GM21390 (cell line): ENCODE measurements at regions not wholly inside any gene's neighbourhood (a gene's known extent, or its start where the extent isn't known, plus 50 kb on each side); places are given as distances from the start of the nearest gene placed in this dataset.

Experiments used
- ATAC-seq: cut with Tn5 transposase; IDR thresholded peaks from one replicate; pipeline ENCODE4 v1.9.1; 2021; ENCODE audit not compliant: unreplicated experiment

GRCh38 chr9:71590362-71590761, 178.0 kb downstream of the CEMIP2 start:
- ATAC-seq = no peak

DNA sequence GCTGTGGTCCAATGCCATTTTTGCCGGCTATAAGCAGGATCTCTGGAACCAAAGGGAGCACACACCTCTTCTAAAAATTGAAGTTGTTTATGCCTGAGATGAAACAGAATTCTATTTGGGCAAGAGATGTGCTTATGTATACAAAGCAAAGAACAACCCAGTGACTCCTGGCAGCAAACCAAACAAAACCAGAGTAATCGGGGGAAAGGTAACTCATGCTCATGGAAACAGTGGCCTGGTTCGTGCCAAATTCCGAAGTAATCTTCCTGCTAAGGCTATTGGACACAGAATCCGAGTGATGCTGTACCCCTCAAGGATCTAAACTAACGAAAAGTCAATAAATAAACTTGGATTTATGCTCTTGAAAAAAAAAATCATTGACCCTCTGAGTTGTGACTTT, 178.7 kb downstream of the CEMIP2 start:
- ATAC-seq = no peak

- no peak for ATAC-seq
Measured at GRCh38 chr9:71587576-71588362, 180.5 kb downstream of the CEMIP2 start.

GRCh38 chr9:71583792-71584191, 184.5 kb downstream of the CEMIP2 start:
- ATAC-seq = no peak

DNA sequence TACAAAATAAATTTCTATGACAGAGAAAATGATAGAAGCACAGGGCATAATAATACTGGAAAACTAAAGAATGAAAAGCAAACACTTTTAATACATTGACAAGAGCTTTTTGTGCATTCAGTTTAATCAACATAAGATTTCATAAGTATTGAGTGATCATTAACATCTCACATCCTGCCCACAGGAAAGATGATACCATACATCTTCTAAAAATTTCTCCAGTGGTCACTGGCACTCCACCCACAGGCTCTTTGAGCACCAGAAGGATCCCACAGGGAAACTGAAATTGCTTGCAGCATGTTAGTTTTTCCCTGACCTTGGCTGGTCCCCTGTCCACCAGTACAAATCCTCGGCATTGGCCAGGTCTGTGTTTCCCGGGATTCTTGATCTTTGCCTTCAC, 186.0 kb downstream of the CEMIP2 start:
- no peak for ATAC-seq

- ATAC-seq = no peak
Measured at GRCh38 chr9:71581101-71581500, 187.2 kb downstream of the CEMIP2 start.

GRCh38 chr9:71571186-71571585, 197.1 kb downstream of the CEMIP2 start:
- ATAC-seq = no peak

GRCh38 chr9:71567890-71568289, 200.4 kb downstream of the CEMIP2 start:
- ATAC-seq = no peak

DNA sequence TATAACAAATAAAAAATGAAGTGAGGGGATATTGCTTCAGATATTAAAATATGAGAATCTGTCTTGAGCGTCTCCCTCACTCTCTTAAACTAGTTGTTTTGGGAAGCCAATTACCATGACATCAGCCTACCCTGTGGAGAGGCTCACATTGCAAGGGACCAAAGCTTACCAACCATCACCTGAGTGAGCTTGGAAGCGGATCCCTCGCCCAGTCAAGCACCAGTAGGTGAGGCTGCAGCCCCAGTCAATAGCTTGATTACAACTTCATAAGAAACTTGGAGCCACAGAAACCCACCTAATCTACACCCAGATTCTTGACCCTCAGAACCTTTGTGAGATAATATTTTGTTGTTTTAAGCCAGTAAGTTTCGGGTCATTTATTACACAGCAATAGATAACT, 206.2 kb downstream of the CEMIP2 start:
- ATAC-seq = no peak

DNA sequence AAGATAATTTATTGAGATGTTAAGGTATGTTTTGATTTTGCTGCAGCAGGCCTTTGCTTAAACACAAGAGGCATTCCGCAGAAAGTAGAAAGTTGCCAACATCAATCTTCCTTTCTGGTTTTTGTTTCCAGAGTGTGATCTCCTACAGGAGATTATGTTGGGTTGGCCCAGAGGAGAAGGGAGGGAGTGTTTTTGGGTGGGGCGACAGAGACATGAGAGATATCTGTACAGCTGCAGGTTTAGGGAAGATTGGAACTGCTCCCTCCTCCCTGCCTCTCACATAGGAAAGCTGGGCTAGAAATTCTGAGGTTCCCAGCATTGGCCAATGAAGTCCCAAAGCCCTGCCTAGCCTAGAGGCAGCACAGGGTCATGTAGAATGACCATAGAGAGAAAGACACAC, 211.0 kb downstream of the CEMIP2 start:
- no peak for ATAC-seq

DNA sequence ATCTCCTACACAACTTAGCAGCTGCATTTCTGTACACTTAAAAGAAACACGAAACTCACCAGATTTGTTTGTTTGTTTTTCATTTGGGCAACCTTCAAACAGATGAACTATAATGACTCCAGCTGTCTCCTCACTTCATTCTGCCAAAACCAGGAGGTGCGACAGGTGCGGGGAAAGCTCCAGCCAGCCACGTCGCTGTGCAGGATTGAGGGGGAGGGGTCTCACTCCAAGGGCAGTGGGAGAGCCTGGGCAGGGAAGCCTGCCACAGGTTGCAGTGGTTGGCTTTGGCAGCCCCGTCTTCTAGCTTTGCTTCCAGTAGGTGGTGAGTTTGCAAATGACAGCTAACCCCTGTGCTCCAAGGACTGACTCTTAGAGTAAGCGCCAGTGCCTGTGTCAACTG, 215.8 kb downstream of the CEMIP2 start:
- ATAC-seq = no peak

- ATAC-seq = peak; percentile 85
Measured at GRCh38 chr9:71549023-71549422, 219.3 kb downstream of the CEMIP2 start.

DNA sequence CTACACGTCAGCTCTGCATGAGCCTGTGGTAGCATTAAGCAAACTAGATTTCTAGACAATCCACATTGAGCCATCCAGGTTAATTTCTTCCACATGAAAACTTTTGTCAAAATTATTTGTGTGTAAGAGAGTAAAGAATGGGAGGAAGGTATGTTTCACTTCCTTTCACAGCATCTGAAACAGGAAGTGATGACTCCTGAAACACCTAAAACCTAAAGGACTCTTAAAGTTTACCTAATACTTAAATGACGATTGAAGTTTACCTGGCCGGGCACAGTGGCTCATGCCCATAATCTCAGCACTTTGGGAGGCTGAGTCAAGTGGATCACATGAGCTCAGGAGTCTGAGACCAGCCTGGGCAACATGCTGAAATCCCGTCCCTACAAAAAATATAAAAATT, 223.8 kb downstream of the CEMIP2 start:
- no peak for ATAC-seq

- no peak for ATAC-seq
Measured at GRCh38 chr9:71541436-71541835, 226.9 kb downstream of the CEMIP2 start.

- ATAC-seq = no peak
Measured at GRCh38 chr9:71524996-71525580, 243.2 kb downstream of the CEMIP2 start.

GRCh38 chr9:71524516-71524915, 243.8 kb downstream of the CEMIP2 start:
- no peak for ATAC-seq

- ATAC-seq = no peak
Measured at GRCh38 chr9:71521132-71521531, 247.2 kb downstream of the CEMIP2 start.

DNA sequence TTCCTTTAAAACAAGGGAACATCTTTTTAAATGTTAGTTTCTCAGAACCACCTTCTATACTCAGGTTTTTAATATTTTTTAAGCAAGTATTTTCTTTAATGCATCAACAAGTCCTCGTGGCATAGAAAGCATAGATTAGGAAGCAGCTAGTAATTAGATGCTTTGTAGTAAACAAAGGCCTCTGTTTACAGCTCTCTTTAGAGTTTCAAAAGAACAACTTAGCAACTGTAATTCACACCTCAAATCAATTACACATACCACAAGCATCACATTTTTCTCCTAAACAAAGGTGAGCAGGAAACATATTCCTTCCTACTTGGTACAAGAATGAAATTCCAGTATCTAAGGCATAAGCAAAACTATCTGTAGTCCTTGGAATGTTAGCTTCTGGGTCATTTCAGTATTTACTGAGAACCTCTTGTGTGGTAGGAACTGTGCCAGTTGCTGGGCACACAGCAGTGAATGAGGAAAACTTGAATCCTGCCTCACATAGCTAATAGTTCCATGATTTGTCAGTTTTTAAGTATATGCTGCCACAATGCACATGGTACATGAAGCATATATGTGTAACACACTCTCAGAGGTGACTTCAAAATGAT, 249.1 kb downstream of the CEMIP2 start:
- no peak for ATAC-seq

DNA sequence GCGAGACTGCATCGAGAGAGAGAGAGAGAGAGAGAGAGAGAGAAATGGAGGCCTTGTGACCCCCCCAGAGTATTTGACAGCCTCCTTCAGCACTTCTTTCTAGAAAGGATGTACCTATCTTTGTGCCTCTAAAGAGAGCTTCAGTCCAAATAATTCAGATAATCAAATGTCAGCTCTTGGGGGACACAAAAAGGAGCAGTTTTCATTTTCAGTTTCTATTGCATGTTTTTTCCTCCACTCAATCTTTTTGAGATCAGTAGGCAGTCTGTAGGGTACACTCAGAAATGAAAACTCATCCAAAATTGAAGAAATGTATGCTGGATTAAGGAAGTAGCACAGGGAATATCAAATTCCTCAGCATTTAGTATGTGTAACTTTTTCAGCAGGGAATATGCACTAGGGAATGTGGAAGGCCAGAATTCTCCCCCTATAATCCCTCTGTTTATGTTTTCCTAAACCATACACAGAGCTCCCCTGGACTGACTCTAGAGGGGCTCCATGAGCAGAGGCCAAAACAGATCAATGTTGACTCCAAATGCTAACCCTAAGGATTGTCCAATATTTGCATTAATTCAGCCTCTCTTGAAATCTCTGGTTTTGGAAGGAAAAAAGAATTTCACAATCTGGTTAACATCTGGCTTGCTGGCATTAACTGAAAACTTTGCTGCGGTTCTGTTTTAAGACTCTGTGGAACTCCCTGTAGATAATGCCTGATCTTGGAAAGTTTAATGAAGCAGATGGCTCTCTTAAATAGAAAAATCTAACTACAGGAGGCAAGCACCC, 250.1 kb downstream of the CEMIP2 start:
- ATAC-seq = no peak

DNA sequence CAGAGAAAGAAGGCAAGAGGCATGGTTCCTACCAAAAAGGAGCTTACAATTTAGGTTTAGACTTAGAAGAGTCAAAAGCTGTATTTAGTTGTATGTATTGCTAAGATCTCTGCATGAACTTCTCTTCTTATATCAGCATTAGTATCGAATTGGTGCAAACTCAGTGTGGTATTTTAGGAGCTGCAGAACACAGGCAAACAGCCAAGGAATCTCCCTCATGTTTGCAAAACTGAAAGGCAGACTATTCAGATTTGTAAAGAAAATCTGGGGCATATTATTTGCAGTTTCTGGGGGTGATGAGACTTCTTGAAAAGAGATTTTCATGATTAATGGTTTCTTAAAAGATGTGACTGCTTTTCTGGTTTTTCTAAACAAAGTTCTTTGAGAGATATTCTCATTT, 252.7 kb downstream of the CEMIP2 start:
- no peak for ATAC-seq

DNA sequence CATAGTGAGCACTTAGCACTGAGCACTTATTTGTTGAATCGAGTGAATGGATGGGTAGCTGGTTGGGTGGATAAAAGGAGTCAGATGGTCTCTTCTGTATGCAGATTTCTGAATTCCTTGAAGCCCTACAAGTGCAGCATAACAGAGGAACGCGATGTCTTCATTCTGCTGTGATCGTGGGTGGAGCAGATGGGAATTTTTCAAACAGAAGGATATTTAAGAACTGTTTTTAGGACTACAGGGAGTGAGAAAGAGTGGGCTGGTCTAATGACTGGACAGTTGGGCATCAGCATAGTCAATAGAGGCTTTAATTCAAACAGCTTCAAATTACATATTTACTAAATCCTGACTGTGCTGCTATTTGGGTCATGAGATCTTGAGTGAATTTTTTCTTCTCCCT, 253.2 kb downstream of the CEMIP2 start:
- ATAC-seq = no peak
